Stomach (tissue), 4 donors: ENCODE measurements at regions not wholly inside any gene's neighbourhood (a gene's known extent, or its start where the extent isn't known, plus 50 kb on each side); places are given as distances from the start of the nearest gene placed in this dataset.

Experiments
- CTCF ChIP-seq, 7 experiments: fragments of 450-650 bp in 4 of 7; fragments of 200-600 bp in 3 of 7; sonication (generic) in 3 of 7; IDR thresholded peaks; one replicate each; pipeline ENCODE4 v1.5.1; 2016 to 2019; ENCODE audit warnings: antibody characterized with exemption in 7 of 7, control low read depth in 2 of 7, mild to moderate bottlenecking in 1 of 7
- POLR2A ChIP-seq, 4 donors: fragments of 450-650 bp; IDR thresholded peaks; one replicate each; pipeline ENCODE4 v1.6.1; 2016; ENCODE audit warnings: antibody characterized with exemption in 4 of 4, control low read depth in 2 of 4, mild to moderate bottlenecking in 1 of 4, moderate library complexity in 1 of 4
- POLR2AphosphoS5 ChIP-seq, 3 donors: sonication (generic); formaldehyde crosslinking; IDR thresholded peaks; one replicate each; pipeline ENCODE4 v1.6.1; 2016; ENCODE audit warnings: antibody characterized with exemption in 3 of 3

GRCh38 chr10:69712342-69712741, 82.3 kb downstream of the FAM241B start:
- TF ChIP-seq POLR2AphosphoS5 (IDR thresholded peaks at IDR 0.05) (no peak), CTCF (IDR thresholded peaks at IDR 0.05) (no peak), POLR2A (IDR thresholded peaks at IDR 0.05) (no peak)
